SU-DHL-6 (cell line): ENCODE measurements at regions not wholly inside any gene's neighbourhood (a gene's known extent, or its start where the extent isn't known, plus 50 kb on each side); places are given as distances from the start of the nearest gene placed in this dataset.

ENCODE experiments used
- H2AFZ ChIP-seq: fragments of 200-600 bp; sonication (generic); 2 replicates; pipeline ENCODE4 v1.6.1; 2014; ENCODE audit warnings: low read depth, mild to moderate bottlenecking, moderate library complexity, mixed read lengths, antibody characterized with exemption, low read length; ENCODE audit not compliant: severe bottlenecking
- H3F3A ChIP-seq: fragments of 200-600 bp; shearing (Covaris generic); 2 replicates; pipeline ENCODE4 v1.6.0; 2016; ENCODE audit warnings: antibody characterized with exemption, mild to moderate bottlenecking; ENCODE audit not compliant: insufficient read depth
- H3K27ac ChIP-seq: fragments of 200-600 bp; sonication (generic); 2 replicates; pipeline ENCODE4 v1.5.1; 2016; ENCODE audit warnings: low read depth, mild to moderate bottlenecking, low read length, moderate library complexity, mixed read lengths
- H3K27me3 ChIP-seq: fragments of 200-600 bp; sonication (generic), shearing (Covaris generic); 2 replicates; pipeline ENCODE4 v1.6.0; 2014; ENCODE audit warnings: mild to moderate bottlenecking, low read length
- H3K36me3 ChIP-seq: fragments of 200-600 bp; sonication (generic); 2 replicates; pipeline ENCODE4 v1.6.1; 2014; ENCODE audit warnings: mild to moderate bottlenecking, low read length, mixed read lengths
- H3K4me2 ChIP-seq: fragments of 300-600, 200-600 bp; shearing (Covaris generic), sonication (generic); 2 replicates; pipeline ENCODE4 v1.6.0; 2014; ENCODE audit warnings: low read length, low read depth, mild to moderate bottlenecking; ENCODE audit not compliant: poor library complexity, severe bottlenecking
- H3K4me3 ChIP-seq: fragments of 200-600 bp; sonication (generic); 2 replicates; pipeline ENCODE4 v1.5.1; 2014; ENCODE audit warnings: antibody characterized with exemption, low read length, mild to moderate bottlenecking, mixed read lengths; ENCODE audit not compliant: insufficient read depth, poor library complexity, severe bottlenecking
- H3K79me2 ChIP-seq: fragments of 200-600 bp; sonication (generic); 2 replicates; pipeline ENCODE4 v1.6.1; 2014; ENCODE audit warnings: mild to moderate bottlenecking, low read length, moderate library complexity; ENCODE audit not compliant: insufficient read depth
- H3K9ac ChIP-seq: fragments of 200-600 bp; sonication (generic); 2 replicates; pipeline ENCODE4 v1.7.0; 2014; ENCODE audit warnings: mild to moderate bottlenecking, low read length
- H3K9me2 ChIP-seq: fragments of 200-600 bp; sonication (generic); replicated peaks from 2 replicates; pipeline ENCODE4 v1.6.1; 2014; ENCODE audit warnings: low read length; ENCODE audit not compliant: insufficient read depth
- H3K9me3 ChIP-seq: fragments of 200-600 bp; sonication (generic); 2 replicates; pipeline ENCODE4 v1.6.1; 2014; ENCODE audit warnings: low read length, mixed read lengths; ENCODE audit not compliant: insufficient read depth
- H4K20me1 ChIP-seq: fragments of 200-600 bp; sonication (generic); 2 replicates; pipeline ENCODE4 v1.6.1; 2014; ENCODE audit warnings: low read depth, mild to moderate bottlenecking, antibody characterized with exemption, low read length, moderate library complexity, mixed read lengths
- CTCF ChIP-seq: fragments of 200-600 bp; sonication (generic); IDR thresholded peaks from one replicate; pipeline ENCODE4 v1.5.1; 2017; ENCODE audit warnings: antibody characterized with exemption, mild to moderate bottlenecking, low read length, moderate library complexity; ENCODE audit not compliant: insufficient read depth, poor library complexity, severe bottlenecking
- EZH2phosphoT487 ChIP-seq: fragments of 200-600 bp; sonication (generic), shearing (Covaris generic); conservative IDR thresholded peaks from 2 replicates; pipeline ENCODE4 v1.6.1; 2018; ENCODE audit warnings: mild to moderate bottlenecking, antibody characterized with exemption, low read length, moderate library complexity, mixed read lengths

DNA sequence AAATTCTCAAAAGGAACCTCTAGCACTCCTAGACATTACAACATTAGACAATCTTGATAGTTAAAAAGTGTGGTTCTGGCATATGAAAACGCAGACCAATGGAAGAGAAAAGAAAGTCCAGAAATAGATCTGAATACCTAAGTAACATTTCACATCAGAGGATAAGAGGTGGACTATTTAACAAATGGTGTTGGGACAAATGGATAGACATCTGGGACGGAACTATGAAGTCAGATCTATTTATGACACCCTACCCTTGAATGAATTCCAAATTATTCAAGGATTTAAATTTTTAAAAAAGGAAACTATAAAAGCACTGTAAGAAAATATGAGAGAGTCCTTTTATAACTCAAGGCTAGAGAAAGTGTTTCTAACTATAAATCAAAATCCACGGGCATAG is 111.3 kb downstream of the SCN11A start:
- no peaks in the 10 kb centered on the region for H3K27me3 ChIP-seq
- H3K9me2 ChIP-seq = no peaks in the 10 kb centered on the region
- H3K36me3 ChIP-seq = no peaks in the 10 kb centered on the region
- H3K4me2 ChIP-seq = no peak overlapping the region
- no peaks in the 10 kb centered on the region for H4K20me1 ChIP-seq
- no peaks in the 10 kb centered on the region for H3F3A ChIP-seq
- no peak overlapping the region for H3K27ac ChIP-seq
- no peaks in the 10 kb centered on the region for H3K79me2 ChIP-seq
- TF ChIP-seq EZH2phosphoT487 (no peak), CTCF (no peak)
- H3K9ac ChIP-seq = no peak overlapping the region
- no peaks in the 10 kb centered on the region for H3K9me3 ChIP-seq
- no peak overlapping the region for H3K4me3 ChIP-seq
- no peak overlapping the region for H2AFZ ChIP-seq

DNA sequence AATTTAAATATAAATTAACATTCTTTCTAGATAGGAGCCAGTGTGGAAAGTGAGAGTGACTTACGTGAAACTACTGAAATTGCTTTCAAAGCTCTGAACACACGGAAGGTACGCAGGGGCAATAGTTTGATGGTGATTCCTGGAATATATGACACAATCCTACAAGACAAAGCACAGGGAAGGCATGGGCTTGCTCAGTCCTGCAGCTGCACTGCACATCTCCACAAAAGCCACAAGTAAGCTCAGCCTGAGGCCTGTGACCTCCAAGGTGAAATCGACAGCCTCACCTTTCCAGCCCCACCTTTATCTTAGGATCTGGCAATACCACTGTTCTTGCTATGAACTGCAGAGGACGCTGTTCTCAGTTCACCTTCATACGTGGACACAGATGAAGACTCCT is 109.3 kb upstream of the SCN10A start:
- TF ChIP-seq EZH2phosphoT487 (no peak), CTCF (no peak)
- H3K4me2 ChIP-seq = no peak overlapping the region
- H3K9me2 ChIP-seq = no peaks in the 10 kb centered on the region

GRCh38 chr3:38916706-38917105 is 100.7 kb upstream of the SCN10A start:
- Histone ChIP-seq H3K36me3 (no peaks in the 10 kb centered on the region), H3K79me2 (no peaks in the 10 kb centered on the region), H3F3A (no peaks in the 10 kb centered on the region), H3K27ac (no peak overlapping the region), H4K20me1 (no peaks in the 10 kb centered on the region), H3K27me3 (no peaks in the 10 kb centered on the region), H3K9ac (no peak overlapping the region), H3K4me3 (no peak overlapping the region), H3K9me2 (no peaks in the 10 kb centered on the region), H3K9me3 (no peaks in the 10 kb centered on the region), H3K4me2 (no peak overlapping the region), H2AFZ (no peak overlapping the region)
- TF ChIP-seq EZH2phosphoT487 (no peak), CTCF (no peak)

More for the DNA sequence above, 109.3 kb upstream of the SCN10A start:
- no peaks in the 10 kb centered on the region for H3K79me2 ChIP-seq
- no peaks in the 10 kb centered on the region for H3F3A ChIP-seq
- H2AFZ ChIP-seq = no peak overlapping the region
- H3K27ac ChIP-seq = no peak overlapping the region
- H4K20me1 ChIP-seq = no peaks in the 10 kb centered on the region
- H3K27me3 ChIP-seq = no peaks in the 10 kb centered on the region; the same call in 1 of the 2 replicates
- no peaks in the 10 kb centered on the region for H3K9me3 ChIP-seq
- no peak overlapping the region for H3K9ac ChIP-seq
- H3K4me3 ChIP-seq = no peak overlapping the region
- no peaks in the 10 kb centered on the region for H3K36me3 ChIP-seq
